H9 (cell line): ENCODE measurements at regions not wholly inside any gene's neighbourhood (a gene's known extent, or its start where the extent isn't known, plus 50 kb on each side); places are given as distances from the start of the nearest gene placed in this dataset.

Experiments
- DNase-seq: peaks from one replicate; pipeline ENCODE4 v3.0.0-alpha.2; 2017
- H2AFZ ChIP-seq: one replicate; pipeline ENCODE4 v1.6.1; 2013; ENCODE audit warnings: mild to moderate bottlenecking, low read length, control low read depth, moderate library complexity
- H2AK5ac ChIP-seq: 2 replicates; pipeline ENCODE4 v1.6.1; 2013; ENCODE audit warnings: low read length, control low read depth, mixed read lengths; ENCODE audit not compliant: insufficient read length
- H2BK120ac ChIP-seq: one replicate; pipeline ENCODE4 v1.6.1; 2013; ENCODE audit warnings: low read depth, mild to moderate bottlenecking, low read length, control low read depth, inconsistent platforms; ENCODE audit not compliant: poor library complexity, severe bottlenecking
- H2BK12ac ChIP-seq: 2 replicates; pipeline ENCODE4 v1.6.1; 2013; ENCODE audit warnings: low read length, control low read depth, mixed read lengths, low read depth; ENCODE audit not compliant: insufficient read length
- H2BK15ac ChIP-seq: 2 replicates; pipeline ENCODE4 v1.6.1; 2013; ENCODE audit warnings: low read depth, low read length, control low read depth
- H2BK20ac ChIP-seq: one replicate; pipeline ENCODE4 v1.6.1; 2013; ENCODE audit warnings: low read depth, mild to moderate bottlenecking, low read length, control low read depth, inconsistent platforms; ENCODE audit not compliant: poor library complexity, severe bottlenecking
- H2BK5ac ChIP-seq: 2 replicates; pipeline ENCODE4 v1.6.1; 2013; ENCODE audit warnings: low read length, control low read depth, mixed read lengths; ENCODE audit not compliant: insufficient read length
- H3K14ac ChIP-seq: 2 replicates; pipeline ENCODE4 v1.6.1; 2013; ENCODE audit warnings: low read length, control low read depth; ENCODE audit not compliant: insufficient read depth
- H3K18ac ChIP-seq: 2 replicates; pipeline ENCODE4 v1.6.1; 2013; ENCODE audit warnings: low read depth, mild to moderate bottlenecking, mixed read lengths, low read length, control low read depth; ENCODE audit not compliant: insufficient read length
- H3K23ac ChIP-seq: 2 replicates; pipeline ENCODE4 v1.6.1; 2013; ENCODE audit warnings: low read length, control low read depth, mixed read lengths, low read depth; ENCODE audit not compliant: insufficient read length
- H3K23me2 ChIP-seq: 2 replicates; pipeline ENCODE4 v1.6.1; 2013; ENCODE audit warnings: low read depth, mild to moderate bottlenecking, mixed read lengths, low read length, control low read depth; ENCODE audit not compliant: insufficient read length, poor library complexity, severe bottlenecking
- H3K27ac ChIP-seq: 2 replicates; pipeline ENCODE4 v1.5.1; 2013; ENCODE audit warnings: low read length, control low read depth, mixed read lengths, low read depth; ENCODE audit not compliant: insufficient read length
- H3K27me3 ChIP-seq: 2 replicates; pipeline ENCODE4 v1.6.1; 2013; ENCODE audit warnings: low read length, control low read depth, inconsistent platforms; ENCODE audit not compliant: insufficient read depth
- H3K4ac ChIP-seq: 2 replicates; pipeline ENCODE4 v1.6.1; 2013; ENCODE audit warnings: low read depth, mild to moderate bottlenecking, control low read depth, inconsistent platforms, low read length, moderate library complexity
- H3K4me1 ChIP-seq: 2 replicates; pipeline ENCODE4 v1.6.1; 2013; ENCODE audit warnings: low read length, control low read depth, inconsistent platforms; ENCODE audit not compliant: insufficient read depth
- H3K4me2 ChIP-seq: 2 replicates; pipeline ENCODE4 v1.6.1; 2013; ENCODE audit warnings: low read length, control low read depth, mixed read lengths; ENCODE audit not compliant: insufficient read length, insufficient read depth
- H3K56ac ChIP-seq: 2 replicates; pipeline ENCODE4 v1.6.1; 2013; ENCODE audit warnings: low read depth, mild to moderate bottlenecking, mixed read lengths, low read length, control low read depth; ENCODE audit not compliant: insufficient read length
- H3K79me1 ChIP-seq: 2 replicates; pipeline ENCODE4 v1.6.1; 2013; ENCODE audit warnings: low read depth, mild to moderate bottlenecking, moderate library complexity, low read length, control low read depth, inconsistent platforms; ENCODE audit not compliant: insufficient read depth, poor library complexity, severe bottlenecking
- H3K79me2 ChIP-seq: 2 replicates; pipeline ENCODE4 v1.6.1; 2013; ENCODE audit warnings: low read length, control low read depth, inconsistent platforms; ENCODE audit not compliant: insufficient read depth
- H3K9ac ChIP-seq: 2 replicates; pipeline ENCODE4 v1.6.1; 2013; ENCODE audit warnings: low read length, control low read depth, mixed read lengths; ENCODE audit not compliant: insufficient read length; ENCODE audit errors: extremely low read depth
- H3K9me3 ChIP-seq: one replicate; pipeline ENCODE4 v1.6.1; 2013; ENCODE audit warnings: low read depth, low read length, inconsistent platforms; ENCODE audit not compliant: control insufficient read depth
- H3T11ph ChIP-seq: one replicate; pipeline ENCODE4 v1.6.1; 2013; ENCODE audit warnings: mild to moderate bottlenecking, low read length, control low read depth, inconsistent platforms
- H4K20me1 ChIP-seq: one replicate; pipeline ENCODE4 v1.6.1; 2013; ENCODE audit not compliant: control insufficient read depth, insufficient read length, insufficient read depth
- H4K5ac ChIP-seq: 2 replicates; pipeline ENCODE4 v1.6.1; 2013; ENCODE audit warnings: low read depth, mild to moderate bottlenecking, mixed read lengths, low read length, control low read depth; ENCODE audit not compliant: insufficient read length
- H4K8ac ChIP-seq: replicated peaks from 2 replicates; pipeline ENCODE4 v1.6.1; 2013; ENCODE audit warnings: low read length, control low read depth, mixed read lengths, low read depth; ENCODE audit not compliant: insufficient read length
- H4K91ac ChIP-seq: 2 replicates; pipeline ENCODE4 v1.6.1; 2013; ENCODE audit warnings: low read depth, mild to moderate bottlenecking, moderate library complexity, mixed read lengths, low read length, control low read depth; ENCODE audit not compliant: insufficient read length
- H3K27ac Mint-ChIP-seq, 3 experiments: 2 replicates in 2 of 3; 3 replicates in 1 of 3; pipeline ENCODE4 v1.8.0; 2020 to 2021; ENCODE audit warnings: mixed read lengths in 3 of 3, mild to moderate bottlenecking in 1 of 3, moderate library complexity in 1 of 3
- H3K27me3 Mint-ChIP-seq: 2 replicates; pipeline ENCODE4 v1.8.0; 2021; ENCODE audit warnings: low read depth, mild to moderate bottlenecking, moderate library complexity, mixed read lengths
- H3K36me3 Mint-ChIP-seq, 3 experiments: 2 replicates in 2 of 3; 3 replicates in 1 of 3; pipeline ENCODE4 v1.8.0; 2020 to 2021; ENCODE audit warnings: low read depth in 3 of 3, mixed read lengths in 3 of 3; ENCODE audit not compliant: insufficient read depth in 1 of 3
- H3K4me1 Mint-ChIP-seq, 2 experiments: 2 replicates each; pipeline ENCODE4 v1.8.0; 2020; ENCODE audit warnings: mixed read lengths in 2 of 2
- H3K4me3 Mint-ChIP-seq, 2 experiments: 2 replicates in 1 of 2; 3 replicates in 1 of 2; pipeline ENCODE4 v1.8.0; 2020 to 2021; ENCODE audit warnings: mild to moderate bottlenecking in 2 of 2, mixed read lengths in 2 of 2, moderate library complexity in 1 of 2
- H3K9me3 Mint-ChIP-seq, 2 experiments: 2 replicates in 1 of 2; 3 replicates in 1 of 2; pipeline ENCODE4 v1.8.0; 2020; ENCODE audit warnings: mild to moderate bottlenecking in 2 of 2, mixed read lengths in 2 of 2, moderate library complexity in 1 of 2
- WGBS: extraction: QIAGEN DNeasy Blood & Tissue Kit; methylation state at CpG from one replicate; pipeline ENCODE4 v1.1.7; 2013; ENCODE audit warnings: missing lambda C conversion rate, low lambda C conversion rate, mixed read lengths; ENCODE audit not compliant: insufficient read length; ENCODE audit errors: extremely low coverage; 5-methylcytosine and 5-hydroxymethylcytosine counted together
- TF ChIP-seq, protein P1 (sequence below): fragments of 200-600 bp; sonication (generic); conservative IDR thresholded peaks from 3 replicates; pipeline ENCODE4 v1.8.0; 2021; ENCODE audit warnings: antibody characterized with exemption, mild to moderate bottlenecking

- H3K18ac ChIP-seq, result no peak overlapping the region
- H3K56ac ChIP-seq, result no peak overlapping the region
- H3K9ac ChIP-seq, result no peak overlapping the region
- no peak overlapping the region for H4K8ac ChIP-seq
- no peak overlapping the region for H3K4ac ChIP-seq
- no peaks in the 10 kb centered on the region for H3K4me1 ChIP-seq
- WGBS, result no CpG with 5 or more reads among the region's 13 CpGs
- H2AK5ac ChIP-seq, result no peak overlapping the region
- no peak overlapping the region for H2BK20ac ChIP-seq
- H4K91ac ChIP-seq, result no peak overlapping the region
- H3K27me3 ChIP-seq, result no peaks in the 10 kb centered on the region
- no peak overlapping the region for H3K23ac ChIP-seq
- peaks cover 50 to 53% of the 10 kb centered on the region in 2 experiments for H3K4me1 Mint-ChIP-seq
- H3T11ph ChIP-seq, result no peak overlapping the region
- H3K27me3 Mint-ChIP-seq, result no peaks in the 10 kb centered on the region
- H2BK5ac ChIP-seq, result no peak overlapping the region
- no peaks in the 10 kb centered on the region for H4K20me1 ChIP-seq
- no peak overlapping the region for H2BK120ac ChIP-seq
- no peak overlapping the region for H2AFZ ChIP-seq
- H3K9me3 ChIP-seq, result no peaks in the 10 kb centered on the region
- peak overlapping the region; percentile 42 to 89 (median 45); a peak in 5 of 7 replicates for H3K27ac Mint-ChIP-seq
- H3K4me3 Mint-ChIP-seq, result no peak overlapping the region
- no peak for DNase-seq
- no peak overlapping the region for H3K14ac ChIP-seq
- H3K79me2 ChIP-seq, result no peaks in the 10 kb centered on the region
- no peak overlapping the region for H3K4me2 ChIP-seq
- H3K36me3 Mint-ChIP-seq, result peaks cover 0 to 2% (median 0%) of the 10 kb centered on the region in 3 experiments; a peak in 3 of 7 replicates
- TF ChIP-seq, protein P1, sequence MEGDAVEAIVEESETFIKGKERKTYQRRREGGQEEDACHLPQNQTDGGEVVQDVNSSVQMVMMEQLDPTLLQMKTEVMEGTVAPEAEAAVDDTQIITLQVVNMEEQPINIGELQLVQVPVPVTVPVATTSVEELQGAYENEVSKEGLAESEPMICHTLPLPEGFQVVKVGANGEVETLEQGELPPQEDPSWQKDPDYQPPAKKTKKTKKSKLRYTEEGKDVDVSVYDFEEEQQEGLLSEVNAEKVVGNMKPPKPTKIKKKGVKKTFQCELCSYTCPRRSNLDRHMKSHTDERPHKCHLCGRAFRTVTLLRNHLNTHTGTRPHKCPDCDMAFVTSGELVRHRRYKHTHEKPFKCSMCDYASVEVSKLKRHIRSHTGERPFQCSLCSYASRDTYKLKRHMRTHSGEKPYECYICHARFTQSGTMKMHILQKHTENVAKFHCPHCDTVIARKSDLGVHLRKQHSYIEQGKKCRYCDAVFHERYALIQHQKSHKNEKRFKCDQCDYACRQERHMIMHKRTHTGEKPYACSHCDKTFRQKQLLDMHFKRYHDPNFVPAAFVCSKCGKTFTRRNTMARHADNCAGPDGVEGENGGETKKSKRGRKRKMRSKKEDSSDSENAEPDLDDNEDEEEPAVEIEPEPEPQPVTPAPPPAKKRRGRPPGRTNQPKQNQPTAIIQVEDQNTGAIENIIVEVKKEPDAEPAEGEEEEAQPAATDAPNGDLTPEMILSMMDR, result peak; percentile 29; the same call in 2 of the 3 replicates
- no peak overlapping the region for H4K5ac ChIP-seq
- peaks cover 0 to 3% of the 10 kb centered on the region in 2 experiments; a peak in 1 of 5 replicates for H3K9me3 Mint-ChIP-seq
- no peak overlapping the region for H3K27ac ChIP-seq
- no peaks in the 10 kb centered on the region for H3K79me1 ChIP-seq
- no peaks in the 10 kb centered on the region for H3K23me2 ChIP-seq
- no peak overlapping the region for H2BK12ac ChIP-seq
- no peak overlapping the region for H2BK15ac ChIP-seq
Measured at GRCh38 chr7:130896051-130896881, 162.3 kb upstream of the KLF14 start.
